Activated CD8-positive, alpha-beta memory T cell treated with anti-CD3 and anti-CD28 coated beads, Interleukin-2, amount 50 U/mL, for 24 hours (primary cell): ENCODE measurements at regions not wholly inside any gene's neighbourhood (a gene's known extent, or its start where the extent isn't known, plus 50 kb on each side); places are given as distances from the start of the nearest gene placed in this dataset.

ENCODE experiments used
- DNase-seq: peaks from one replicate; pipeline ENCODE4 v3.0.0-alpha.2; 2020; ENCODE audit errors: extremely low read depth

- no peak for DNase-seq
These were observed 94.1 kb downstream of the SIK1 start for GRCh38 chr21:43332861-43333297.

- no peak for DNase-seq
These were observed 94.7 kb downstream of the SIK1 start for GRCh38 chr21:43331962-43332828.

- DNase-seq = no peak
These were observed 95.6 kb downstream of the SIK1 start for GRCh38 chr21:43331111-43331961.

- no peak for DNase-seq
These were observed 96.5 kb downstream of the SIK1 start for GRCh38 chr21:43330306-43330881.

GRCh38 chr21:43329711-43330269 lies 97.1 kb downstream of the SIK1 start:
- DNase-seq = no peak

- DNase-seq = no peak
These were observed 97.8 kb downstream of the SIK1 start for GRCh38 chr21:43328958-43329691.

- no peak for DNase-seq
These were observed 98.6 kb downstream of the SIK1 start for GRCh38 chr21:43328185-43328957.

GRCh38 chr21:43325968-43326715 lies 100.8 kb downstream of the SIK1 start:
- DNase-seq = no peak

- DNase-seq = no peak
These were observed 101.9 kb downstream of the SIK1 start for GRCh38 chr21:43325036-43325435.

- DNase-seq = no peak
These were observed 102.3 kb downstream of the SIK1 start for GRCh38 chr21:43324596-43324995.

- no peak for DNase-seq
These were observed 103.5 kb downstream of the SIK1 start for GRCh38 chr21:43323244-43324005.

GRCh38 chr21:43322805-43323204 lies 104.1 kb downstream of the SIK1 start:
- DNase-seq = no peak

GRCh38 chr21:43322311-43322710 lies 104.6 kb downstream of the SIK1 start:
- no peak for DNase-seq

GRCh38 chr21:43321611-43322010 lies 105.3 kb downstream of the SIK1 start:
- DNase-seq = no peak

GRCh38 chr21:43321111-43321510 lies 105.8 kb downstream of the SIK1 start:
- DNase-seq = no peak

- no peak for DNase-seq
These were observed 106.4 kb downstream of the SIK1 start for GRCh38 chr21:43320526-43320925.

GRCh38 chr21:43318841-43319781 lies 107.8 kb downstream of the SIK1 start:
- DNase-seq = no peak

GRCh38 chr21:43318368-43318767 lies 108.6 kb downstream of the SIK1 start:
- no peak for DNase-seq
